Subcutaneous abdominal adipose tissue (tissue), 5 donors: ENCODE measurements at regions not wholly inside any gene's neighbourhood (a gene's known extent, or its start where the extent isn't known, plus 50 kb on each side); places are given as distances from the start of the nearest gene placed in this dataset.

Experiments used
- H3K27ac ChIP-seq: one replicate; pipeline ENCODE4 v1.7.0; 2013; ENCODE audit warnings: low read depth, mild to moderate bottlenecking, inconsistent platforms, low read length, moderate library complexity
- H3K27me3 ChIP-seq, 5 donors: one replicate each; pipeline ENCODE4 v1.7.0; 2013; ENCODE audit warnings: low read length in 5 of 5, inconsistent platforms in 1 of 5; ENCODE audit not compliant: control insufficient read depth in 5 of 5, insufficient read depth in 4 of 5
- H3K36me3 ChIP-seq, 5 donors: one replicate each; pipeline ENCODE4 v1.7.0; 2013; ENCODE audit warnings: low read length in 5 of 5; ENCODE audit not compliant: control insufficient read depth in 5 of 5, insufficient read depth in 5 of 5
- H3K4me1 ChIP-seq, 5 donors: one replicate each; pipeline ENCODE4 v1.7.0; 2013; ENCODE audit warnings: low read length in 5 of 5, mild to moderate bottlenecking in 3 of 5, moderate library complexity in 1 of 5; ENCODE audit not compliant: control insufficient read depth in 5 of 5, insufficient read depth in 5 of 5
- H3K4me3 ChIP-seq, 5 donors: one replicate each; pipeline ENCODE4 v1.7.0; 2013; ENCODE audit warnings: low read length in 5 of 5, low read depth in 1 of 5
- H3K9ac ChIP-seq, 5 donors: one replicate each; pipeline ENCODE4 v1.7.0; 2013; ENCODE audit warnings: low read length in 5 of 5, mild to moderate bottlenecking in 4 of 5, moderate library complexity in 3 of 5
- H3K9me3 ChIP-seq, 5 donors: one replicate each; pipeline ENCODE4 v1.7.0; 2013; ENCODE audit warnings: low read length in 5 of 5; ENCODE audit not compliant: control insufficient read depth in 5 of 5
- donor health status: healthy.
- donor health status: healthy.
- donor health status: healthy.
- donor health status: healthy.
- donor health status: healthy.

GRCh38 chr14:96629082-96629481 is 126.9 kb downstream of the PAPOLA start:
- Histone ChIP-seq H3K36me3 (no peaks in the 10 kb centered on the region), H3K4me3 (no peak overlapping the region), H3K27me3 (peaks cover 0 to 30% (median 25%) of the 10 kb centered on the region in 5 donors), H3K9ac (no peak overlapping the region), H3K4me1 (no peaks in the 10 kb centered on the region), H3K9me3 (peaks cover 0 to 13% (median 11%) of the 10 kb centered on the region in 5 donors), H3K27ac (no peak overlapping the region)

GRCh38 chr14:96629558-96630222 is 127.5 kb downstream of the PAPOLA start:
- Histone ChIP-seq H3K9ac (no peak overlapping the region), H3K4me3 (no peak overlapping the region), H3K27me3 (peaks cover 0 to 24% (median 19%) of the 10 kb centered on the region in 5 donors), H3K4me1 (no peaks in the 10 kb centered on the region), H3K27ac (no peak overlapping the region), H3K9me3 (peaks cover 0 to 13% (median 11%) of the 10 kb centered on the region in 5 donors), H3K36me3 (no peaks in the 10 kb centered on the region)

GRCh38 chr14:96630281-96630680 is 128.1 kb downstream of the PAPOLA start:
- Histone ChIP-seq H3K4me1 (no peaks in the 10 kb centered on the region), H3K27ac (no peak overlapping the region), H3K36me3 (no peaks in the 10 kb centered on the region), H3K9ac (no peak overlapping the region), H3K9me3 (peaks cover 0 to 13% (median 11%) of the 10 kb centered on the region in 5 donors), H3K27me3 (peaks cover 0 to 19% (median 16%) of the 10 kb centered on the region in 5 donors), H3K4me3 (no peak overlapping the region)

- H3K27me3 ChIP-seq, result peaks cover 0 to 15% (median 10%) of the 10 kb centered on the region in 5 donors
- H3K4me3 ChIP-seq, result no peak overlapping the region
- no peaks in the 10 kb centered on the region for H3K4me1 ChIP-seq
- no peaks in the 10 kb centered on the region for H3K36me3 ChIP-seq
- no peak overlapping the region for H3K27ac ChIP-seq
- no peak overlapping the region for H3K9ac ChIP-seq
- peaks cover 0 to 13% (median 11%) of the 10 kb centered on the region in 5 donors for H3K9me3 ChIP-seq
Observed at GRCh38 chr14:96631030-96631429, 128.8 kb downstream of the PAPOLA start.

GRCh38 chr14:96631621-96632362 is 129.6 kb downstream of the PAPOLA start:
- Histone ChIP-seq H3K27me3 (peaks cover 0 to 10% (median 4%) of the 10 kb centered on the region in 5 donors), H3K4me3 (no peak overlapping the region), H3K9me3 (peaks cover 0 to 13% (median 11%) of the 10 kb centered on the region in 5 donors), H3K4me1 (no peaks in the 10 kb centered on the region), H3K36me3 (no peaks in the 10 kb centered on the region), H3K27ac (no peak overlapping the region), H3K9ac (no peak overlapping the region)

GRCh38 chr14:96632363-96632758 is 130.2 kb downstream of the PAPOLA start:
- Histone ChIP-seq H3K4me1 (no peaks in the 10 kb centered on the region), H3K27me3 (peaks cover 0 to 9% (median 2%) of the 10 kb centered on the region in 5 donors), H3K4me3 (no peak overlapping the region), H3K27ac (no peak overlapping the region), H3K9me3 (peaks cover 0 to 13% (median 11%) of the 10 kb centered on the region in 5 donors), H3K9ac (no peak overlapping the region), H3K36me3 (no peaks in the 10 kb centered on the region)

GRCh38 chr14:96633096-96633495 is 130.9 kb downstream of the PAPOLA start:
- Histone ChIP-seq H3K27me3 (peaks cover 0 to 5% (median 2%) of the 10 kb centered on the region in 5 donors), H3K4me3 (no peak overlapping the region), H3K27ac (no peak overlapping the region), H3K9me3 (peaks cover 0 to 13% (median 11%) of the 10 kb centered on the region in 5 donors), H3K36me3 (no peaks in the 10 kb centered on the region), H3K9ac (no peak overlapping the region), H3K4me1 (no peaks in the 10 kb centered on the region)

GRCh38 chr14:96634481-96634880 is 132.3 kb downstream of the PAPOLA start:
- Histone ChIP-seq H3K4me1 (no peaks in the 10 kb centered on the region), H3K4me3 (no peak overlapping the region), H3K9ac (no peak overlapping the region), H3K9me3 (peaks cover 0 to 12% (median 8%) of the 10 kb centered on the region in 5 donors), H3K36me3 (no peaks in the 10 kb centered on the region), H3K27ac (no peak overlapping the region), H3K27me3 (no peaks in the 10 kb centered on the region)

GRCh38 chr14:96634896-96635295 is 132.7 kb downstream of the PAPOLA start:
- H3K36me3 ChIP-seq, result no peaks in the 10 kb centered on the region
- peaks cover 0 to 8% (median 5%) of the 10 kb centered on the region in 5 donors for H3K9me3 ChIP-seq
- no peak overlapping the region for H3K9ac ChIP-seq
- no peaks in the 10 kb centered on the region for H3K27me3 ChIP-seq
- no peak overlapping the region for H3K27ac ChIP-seq
- no peak overlapping the region for H3K4me3 ChIP-seq
- no peaks in the 10 kb centered on the region for H3K4me1 ChIP-seq

GRCh38 chr14:96635850-96636249 is 133.7 kb downstream of the PAPOLA start:
- Histone ChIP-seq H3K27ac (no peak overlapping the region), H3K9ac (no peak overlapping the region), H3K36me3 (no peaks in the 10 kb centered on the region), H3K27me3 (no peaks in the 10 kb centered on the region), H3K4me3 (no peak overlapping the region), H3K4me1 (no peaks in the 10 kb centered on the region), H3K9me3 (peaks cover 0 to 3% (median 0%) of the 10 kb centered on the region in 5 donors)
